ENCODE measurements at regions not wholly inside any gene's neighbourhood (a gene's known extent, or its start where the extent isn't known, plus 50 kb on each side); places are given as distances from the start of the nearest gene placed in this dataset.

- ChIA-PET POLR2A (no interaction called here), CTCF (no interaction called here)
- no peaks in the 10 kb centered on the region for H3K36me3 ChIP-seq (ENCODE audit: control insufficient read depth, insufficient read depth, low read length)
- no TSS peak for BruUV-seq (replicated peaks)
- no peaks in the 10 kb centered on the region for H3K27me3 ChIP-seq (ENCODE audit: control insufficient read depth, insufficient read depth, low read length)
- in situ Hi-C loops (cut with HindIII; ENCODE audit: low pct_unique_long_range_greater_than_20kb, low sequenced_read_pairs) (no loop called here), intact Hi-C loops (cut with micrococcal nuclease; ENCODE audit: unreplicated experiment) (no loop called here)
- H3K9me3 ChIP-seq (ENCODE audit: control insufficient read depth, insufficient read depth, low read depth, low read length) = no peaks in the 10 kb centered on the region
- H3K4me1 ChIP-seq (ENCODE audit: control insufficient read depth, insufficient read depth, low read length) = no peaks in the 10 kb centered on the region
- H3K27ac ChIP-seq (ENCODE audit: low read length) = no peak overlapping the region
- TF ChIP-seq CTCF (IDR thresholded peaks at IDR 0.05) (no peak), POLR2AphosphoS5 (IDR thresholded peaks at IDR 0.05; ENCODE audit: low read depth, low read length) (no peak), SIN3A (IDR thresholded peaks at IDR 0.05; ENCODE audit: borderline replicate concordance, insufficient read depth, low read depth, low read length) (no peak), TCF7L2 (IDR thresholded peaks at IDR 0.05; ENCODE audit: low read depth, low read length) (no peak), REST (IDR thresholded peaks at IDR 0.05; ENCODE audit: insufficient read depth in 1 of 2, low read depth in 2 of 2, low read length in 1 of 2) (no peak)
- H3K4me3 ChIP-seq (ENCODE audit: low read depth in 2 of 2, low read length in 2 of 2) = no peak overlapping the region
- ATAC-seq (no peak), DNase-seq (ENCODE audit: low read depth, low spot score) (no peak)
These were observed 219.0 kb upstream of the CDH12 start for GRCh38 chr5:23072179-23072578.

- H3K4me3 ChIP-seq (ENCODE audit: low read depth in 2 of 2, low read length in 2 of 2) = no peak overlapping the region
- no peak for ATAC-seq
- CTCF ChIA-PET = no interaction called here
- no peak for DNase-seq (ENCODE audit: low read depth, low spot score)
- H3K4me1 ChIP-seq (ENCODE audit: control insufficient read depth, insufficient read depth, low read length) = no peaks in the 10 kb centered on the region
- no TSS peak for BruUV-seq (replicated peaks)
- H3K9me3 ChIP-seq (ENCODE audit: control insufficient read depth, insufficient read depth, low read depth, low read length) = no peaks in the 10 kb centered on the region
- in situ Hi-C loops (cut with HindIII; ENCODE audit: low pct_unique_long_range_greater_than_20kb, low sequenced_read_pairs) (no loop called here), intact Hi-C loops (cut with micrococcal nuclease; ENCODE audit: unreplicated experiment) (no loop called here)
- no peaks in the 10 kb centered on the region for H3K36me3 ChIP-seq (ENCODE audit: control insufficient read depth, insufficient read depth, low read length)
- POLR2A ChIA-PET = no interaction called here
- H3K27me3 ChIP-seq (ENCODE audit: control insufficient read depth, insufficient read depth, low read length) = no peaks in the 10 kb centered on the region
- no peak overlapping the region for H3K27ac ChIP-seq (ENCODE audit: low read length)
- TF ChIP-seq SIN3A (IDR thresholded peaks at IDR 0.05; ENCODE audit: borderline replicate concordance, insufficient read depth, low read depth, low read length) = no peak
- TF ChIP-seq POLR2AphosphoS5 (IDR thresholded peaks at IDR 0.05; ENCODE audit: low read depth, low read length) = no peak
- TF ChIP-seq TCF7L2 (IDR thresholded peaks at IDR 0.05; ENCODE audit: low read depth, low read length) = no peak
- TF ChIP-seq REST (IDR thresholded peaks at IDR 0.05; ENCODE audit: insufficient read depth in 1 of 2, low read depth in 2 of 2, low read length in 1 of 2) = no peak
- TF ChIP-seq CTCF (IDR thresholded peaks at IDR 0.05) = no peak
These were observed 218.5 kb upstream of the CDH12 start for GRCh38 chr5:23071682-23072081.
